OCI-LY7 (cell line): ENCODE measurements at regions not wholly inside any gene's neighbourhood (a gene's known extent, or its start where the extent isn't known, plus 50 kb on each side); places are given as distances from the start of the nearest gene placed in this dataset.

Experiments
- EZH2phosphoT487 ChIP-seq: fragments of 200-600 bp; sonication (generic); IDR thresholded peaks from 2 replicates; pipeline ENCODE4 v1.6.1; 2018; ENCODE audit warnings: low read depth, borderline replicate concordance, mild to moderate bottlenecking, mixed run types, antibody characterized with exemption, low read length, moderate library complexity, mixed read lengths
- TF ChIP-seq, protein P1 (sequence below): fragments of 200-600 bp; sonication (generic); conservative IDR thresholded peaks from 2 replicates; pipeline ENCODE4 v1.5.1; 2014; ENCODE audit warnings: mild to moderate bottlenecking, antibody characterized with exemption, low read length, moderate library complexity, mixed read lengths

DNA sequence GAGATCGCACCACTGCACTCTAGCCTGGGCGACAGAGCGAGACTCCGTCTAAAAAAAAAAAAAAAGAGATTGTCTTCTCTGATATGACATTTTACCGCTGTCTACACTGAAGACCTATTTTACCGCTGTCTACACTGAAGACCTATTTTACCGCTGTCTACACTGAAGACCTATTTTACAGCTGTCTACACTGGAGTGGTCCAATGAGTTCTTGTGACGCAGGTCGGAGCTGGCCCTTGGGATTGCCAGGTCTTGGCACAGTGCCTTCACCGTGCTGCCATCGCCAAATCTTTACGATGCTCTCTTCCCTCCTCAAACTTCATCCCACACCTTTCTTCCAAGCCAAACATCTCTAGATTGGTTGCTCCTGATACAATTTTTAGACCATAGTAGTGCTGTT lies 183.1 kb upstream of the FAT1 start:
- TF ChIP-seq, protein P1, sequence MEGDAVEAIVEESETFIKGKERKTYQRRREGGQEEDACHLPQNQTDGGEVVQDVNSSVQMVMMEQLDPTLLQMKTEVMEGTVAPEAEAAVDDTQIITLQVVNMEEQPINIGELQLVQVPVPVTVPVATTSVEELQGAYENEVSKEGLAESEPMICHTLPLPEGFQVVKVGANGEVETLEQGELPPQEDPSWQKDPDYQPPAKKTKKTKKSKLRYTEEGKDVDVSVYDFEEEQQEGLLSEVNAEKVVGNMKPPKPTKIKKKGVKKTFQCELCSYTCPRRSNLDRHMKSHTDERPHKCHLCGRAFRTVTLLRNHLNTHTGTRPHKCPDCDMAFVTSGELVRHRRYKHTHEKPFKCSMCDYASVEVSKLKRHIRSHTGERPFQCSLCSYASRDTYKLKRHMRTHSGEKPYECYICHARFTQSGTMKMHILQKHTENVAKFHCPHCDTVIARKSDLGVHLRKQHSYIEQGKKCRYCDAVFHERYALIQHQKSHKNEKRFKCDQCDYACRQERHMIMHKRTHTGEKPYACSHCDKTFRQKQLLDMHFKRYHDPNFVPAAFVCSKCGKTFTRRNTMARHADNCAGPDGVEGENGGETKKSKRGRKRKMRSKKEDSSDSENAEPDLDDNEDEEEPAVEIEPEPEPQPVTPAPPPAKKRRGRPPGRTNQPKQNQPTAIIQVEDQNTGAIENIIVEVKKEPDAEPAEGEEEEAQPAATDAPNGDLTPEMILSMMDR = no peak
- no peak for TF ChIP-seq EZH2phosphoT487
